Endothelial cell of umbilical vein (primary cell): ENCODE measurements at regions not wholly inside any gene's neighbourhood (a gene's known extent, or its start where the extent isn't known, plus 50 kb on each side); places are given as distances from the start of the nearest gene placed in this dataset.

Source experiments
- BruUV-seq: library from RNA; stranded (reverse); fragments of 400-500 nt; replicated peaks from 2 replicates; lab custom pipeline; 2021; lab: Mats Ljungman, UMichigan
- CTCF ChIA-PET: fragments of 300-600, 350-600 bp; sonication (Branson Sonifier 250); formaldehyde crosslinking; loops from one replicate; lab custom pipeline; 2021; ENCODE audit warnings: antibody characterized with exemption, inconsistent platforms; lab: Charles Lee
- POLR2A ChIA-PET: fragments of 300-600, 350-600 bp; sonication (Branson Sonifier 250); formaldehyde crosslinking; loops from one replicate; lab custom pipeline; 2021; ENCODE audit warnings: antibody characterized with exemption, inconsistent platforms; lab: Charles Lee
- DNase-seq: peaks from one replicate; pipeline ENCODE4 v3.0.0-alpha.2; 2011; ENCODE audit warnings: low read depth, low spot score
- FAIRE-seq: peaks from 2 replicates; lab custom pipeline; 2011; peaks lifted over from hg19 to GRCh38; lab: Jason Lieb, UNC
- H2AFZ ChIP-seq: 2 replicates; pipeline ENCODE4 v1.6.0; 2012; ENCODE audit warnings: low read depth, low read length, control low read depth, inconsistent platforms
- H3K27ac ChIP-seq: 2 replicates; pipeline ENCODE4 v1.5.1; 2011; ENCODE audit warnings: low read depth, mild to moderate bottlenecking, control low read depth, low read length, moderate library complexity; ENCODE audit not compliant: insufficient read depth
- H3K27me3 ChIP-seq, 2 experiments: 2 replicates each; pipeline versions ENCODE4 v1.6.0 to v1.6.1; 2011; ENCODE audit warnings: low read length in 2 of 2, mixed read lengths in 1 of 2; ENCODE audit not compliant: control insufficient read depth in 2 of 2, insufficient read depth in 2 of 2
- H3K36me3 ChIP-seq, 2 experiments: 2 replicates in 1 of 2; 3 replicates in 1 of 2; pipeline ENCODE4 v1.5.1; 2011; ENCODE audit warnings: low read length in 2 of 2, mild to moderate bottlenecking in 1 of 2, moderate library complexity in 1 of 2; ENCODE audit not compliant: control insufficient read depth in 2 of 2, insufficient read depth in 2 of 2; ENCODE audit errors: extremely low read depth in 1 of 2
- H3K4me1 ChIP-seq: 3 replicates; pipeline ENCODE4 v1.5.1; 2011; ENCODE audit warnings: mild to moderate bottlenecking, low read length; ENCODE audit not compliant: control insufficient read depth, insufficient read depth; ENCODE audit errors: extremely low read depth
- H3K4me2 ChIP-seq: 2 replicates; pipeline ENCODE4 v1.6.1; 2011; ENCODE audit warnings: low read length, control low read depth, mixed read lengths; ENCODE audit not compliant: insufficient read depth
- H3K4me3 ChIP-seq, 3 experiments: fragments of 200-600 bp in 1 of 3; sonication (generic), shearing (Covaris generic) in 1 of 3; replicated peaks in 1 of 3; 2 replicates each; pipeline ENCODE4 v1.5.1; 2011 to 2016; ENCODE audit warnings: control low read depth in 3 of 3, low read length in 3 of 3, mild to moderate bottlenecking in 2 of 3, inconsistent platforms in 1 of 3, low read depth in 1 of 3, moderate library complexity in 1 of 3; ENCODE audit not compliant: insufficient read depth in 1 of 3
- H3K79me2 ChIP-seq: 2 replicates; pipeline ENCODE4 v1.6.0; 2012; ENCODE audit warnings: low read length, inconsistent platforms; ENCODE audit not compliant: control insufficient read depth, insufficient read depth
- H3K9ac ChIP-seq: replicated peaks from 2 replicates; pipeline ENCODE3; 2011; ENCODE audit warnings: low read length, control low read depth; ENCODE audit not compliant: insufficient read depth; ENCODE audit errors: extremely low read depth
- H3K9me1 ChIP-seq: replicated peaks from 3 replicates; pipeline ENCODE4 v1.6.0; 2011; ENCODE audit warnings: mild to moderate bottlenecking, low read length; ENCODE audit not compliant: control insufficient read depth, insufficient read depth; ENCODE audit errors: extremely low read depth
- H3K9me3 ChIP-seq: replicated peaks from 2 replicates; pipeline ENCODE4 v1.5.1; 2012; ENCODE audit warnings: low read length, inconsistent platforms; ENCODE audit not compliant: control insufficient read depth, insufficient read depth
- H4K20me1 ChIP-seq: replicated peaks from 2 replicates; pipeline ENCODE3; 2011; ENCODE audit warnings: mild to moderate bottlenecking, low read length; ENCODE audit not compliant: control insufficient read depth, insufficient read depth; ENCODE audit errors: extremely low read depth
- EZH2 ChIP-seq: IDR thresholded peaks from 2 replicates; pipeline ENCODE4 v1.6.1; 2012; ENCODE audit warnings: borderline replicate concordance, low read depth, mild to moderate bottlenecking, moderate library complexity, low read length, inconsistent platforms; ENCODE audit not compliant: severe bottlenecking
- FOS ChIP-seq: IDR thresholded peaks from 2 replicates; pipeline ENCODE4 v1.6.1; 2011; ENCODE audit warnings: mild to moderate bottlenecking, low read length, moderate library complexity, borderline replicate concordance; ENCODE audit not compliant: insufficient read depth
- POLR2A ChIP-seq: IDR thresholded peaks from 2 replicates; pipeline ENCODE4 v1.6.1; 2012; ENCODE audit warnings: low read depth, mild to moderate bottlenecking, control low read depth, low read length
- POLR2AphosphoS5 ChIP-seq: IDR thresholded peaks from 2 replicates; pipeline ENCODE4 v1.6.1; 2012; ENCODE audit warnings: low read depth, mild to moderate bottlenecking, control low read depth, low read length, moderate library complexity; ENCODE audit not compliant: insufficient read depth
- dilution Hi-C: fragments of 300-500 bp; cut with MboI; formaldehyde crosslinking; loops from one replicate; pipeline ENCODE4 v1.15.0; 2019; ENCODE audit warnings: low sequenced_read_pairs; ENCODE audit not compliant: extremely low pct_ligation_motif_present
- intact Hi-C: fragments of 100-400 bp; cut with micrococcal nuclease; formaldehyde crosslinking; loops from one replicate; pipeline ENCODE4 v1.10.0; 2022
- TF ChIP-seq, protein P1 (sequence below): IDR thresholded peaks from 2 replicates; pipeline ENCODE4 v1.6.1; 2011; ENCODE audit not compliant: insufficient read depth, insufficient read length
- TF ChIP-seq, protein P2 (sequence below), 2 donors: IDR thresholded peaks; 1 replicate in 1 of 2; 2 replicates in 1 of 2; pipeline ENCODE4 v1.5.1; 2011; ENCODE audit warnings: low read length in 2 of 2, mild to moderate bottlenecking in 2 of 2, moderate library complexity in 2 of 2, control low read depth in 1 of 2, inconsistent platforms in 1 of 2, low read depth in 1 of 2; ENCODE audit not compliant: insufficient read depth in 1 of 2; ENCODE audit errors: extremely low read depth in 1 of 2

DNA sequence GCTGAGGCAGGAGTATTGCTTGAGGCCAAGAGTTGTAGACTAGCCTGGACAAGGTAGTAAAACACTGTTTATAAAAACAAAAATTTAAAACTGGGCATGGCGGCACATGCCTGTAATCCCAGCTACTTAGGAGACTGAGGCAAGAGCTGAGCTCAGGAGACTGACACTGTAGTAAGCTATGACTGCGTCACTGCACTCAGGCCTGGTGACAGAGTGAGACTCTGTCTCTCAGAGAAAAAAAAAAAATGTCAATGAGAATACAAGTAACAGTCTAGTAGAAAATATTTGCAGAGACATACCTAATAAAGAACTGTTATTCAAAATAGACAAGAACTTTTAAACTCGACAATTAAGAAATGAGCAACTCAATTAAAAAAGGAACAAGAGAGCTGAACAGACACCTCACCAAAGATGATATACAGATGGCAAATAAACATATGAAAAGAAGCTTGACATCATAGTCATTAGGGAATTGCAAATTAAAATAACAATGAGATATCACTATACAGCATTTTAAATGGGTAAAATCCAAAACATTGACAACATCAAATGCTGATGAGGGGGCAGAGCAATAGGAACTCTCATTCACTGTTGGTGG, 624.3 kb upstream of the ZEB2 start:
- TF ChIP-seq EZH2 (no peak), POLR2A (no peak)
- TF ChIP-seq, protein P1, sequence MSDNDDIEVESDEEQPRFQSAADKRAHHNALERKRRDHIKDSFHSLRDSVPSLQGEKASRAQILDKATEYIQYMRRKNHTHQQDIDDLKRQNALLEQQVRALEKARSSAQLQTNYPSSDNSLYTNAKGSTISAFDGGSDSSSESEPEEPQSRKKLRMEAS = no peak
- Histone ChIP-seq H3K27ac (no peak overlapping the region), H3K36me3 (no peaks in the 10 kb centered on the region), H3K79me2 (no peaks in the 10 kb centered on the region), H2AFZ (no peak overlapping the region), H3K9me3 (no peaks in the 10 kb centered on the region), H3K9me1 (no peaks in the 10 kb centered on the region), H4K20me1 (no peaks in the 10 kb centered on the region), H3K27me3 (no peaks in the 10 kb centered on the region), H3K4me1 (no peaks in the 10 kb centered on the region), H3K9ac (no peak overlapping the region), H3K4me2 (no peak overlapping the region), H3K4me3 (no peak overlapping the region)
- DNase-seq (no peak), FAIRE-seq (no peak)
- ChIA-PET CTCF (no interaction called here), POLR2A (interaction anchor here (0.6 kb wide), 1 partner anchor 1122 kb away, joined by 7 read pairs; no protein-coding TSS in a partner anchor)
- intact Hi-C loops (no loop called here), dilution Hi-C loops (no loop called here)
- no TSS peak for BruUV-seq

DNA sequence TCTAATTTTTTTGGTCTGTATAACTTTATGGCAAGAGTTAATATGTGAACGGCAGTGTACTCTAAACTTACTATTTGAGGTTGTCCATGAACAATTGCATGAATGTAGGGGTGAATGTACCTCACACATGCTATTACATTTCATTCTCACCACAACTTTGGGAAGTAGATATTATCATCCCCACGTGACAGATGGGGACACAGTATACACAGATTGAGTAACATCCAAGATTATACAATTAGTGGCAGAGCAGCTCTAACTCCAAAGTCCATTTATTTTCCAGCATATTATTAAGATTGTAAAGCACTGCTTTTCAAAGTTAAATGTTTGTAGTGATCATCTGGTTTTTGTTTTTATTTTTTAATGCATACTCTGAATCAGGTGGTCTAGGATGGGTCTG, 622.1 kb upstream of the ZEB2 start:
- dilution Hi-C loops (no loop called here), intact Hi-C loops (no loop called here)
- Histone ChIP-seq H3K9ac (no peak overlapping the region), H3K9me1 (no peaks in the 10 kb centered on the region), H3K27ac (no peak overlapping the region), H3K4me2 (no peak overlapping the region), H4K20me1 (no peaks in the 10 kb centered on the region), H3K4me1 (peaks cover 7% of the 10 kb centered on the region), H3K27me3 (no peaks in the 10 kb centered on the region), H3K9me3 (no peaks in the 10 kb centered on the region), H3K4me3 (no peak overlapping the region), H2AFZ (no peak overlapping the region), H3K79me2 (no peaks in the 10 kb centered on the region), H3K36me3 (no peaks in the 10 kb centered on the region)
- BruUV-seq = no TSS peak
- CTCF ChIA-PET = no interaction called here
- no peak for TF ChIP-seq POLR2AphosphoS5
- TF ChIP-seq, protein P1 = no peak
- TF ChIP-seq, protein P2, sequence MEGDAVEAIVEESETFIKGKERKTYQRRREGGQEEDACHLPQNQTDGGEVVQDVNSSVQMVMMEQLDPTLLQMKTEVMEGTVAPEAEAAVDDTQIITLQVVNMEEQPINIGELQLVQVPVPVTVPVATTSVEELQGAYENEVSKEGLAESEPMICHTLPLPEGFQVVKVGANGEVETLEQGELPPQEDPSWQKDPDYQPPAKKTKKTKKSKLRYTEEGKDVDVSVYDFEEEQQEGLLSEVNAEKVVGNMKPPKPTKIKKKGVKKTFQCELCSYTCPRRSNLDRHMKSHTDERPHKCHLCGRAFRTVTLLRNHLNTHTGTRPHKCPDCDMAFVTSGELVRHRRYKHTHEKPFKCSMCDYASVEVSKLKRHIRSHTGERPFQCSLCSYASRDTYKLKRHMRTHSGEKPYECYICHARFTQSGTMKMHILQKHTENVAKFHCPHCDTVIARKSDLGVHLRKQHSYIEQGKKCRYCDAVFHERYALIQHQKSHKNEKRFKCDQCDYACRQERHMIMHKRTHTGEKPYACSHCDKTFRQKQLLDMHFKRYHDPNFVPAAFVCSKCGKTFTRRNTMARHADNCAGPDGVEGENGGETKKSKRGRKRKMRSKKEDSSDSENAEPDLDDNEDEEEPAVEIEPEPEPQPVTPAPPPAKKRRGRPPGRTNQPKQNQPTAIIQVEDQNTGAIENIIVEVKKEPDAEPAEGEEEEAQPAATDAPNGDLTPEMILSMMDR (IDR thresholded peaks at IDR 0.05; ENCODE audit: extremely low read depth in 1 of 2, insufficient read depth in 1 of 2, low read depth in 1 of 2, low read length in 2 of 2) = no peak
- TF ChIP-seq FOS = no peak
- no peak for DNase-seq
- no peak for FAIRE-seq
- POLR2A ChIA-PET = no interaction called here
